ENCODE measurements at regions not wholly inside any gene's neighbourhood (a gene's known extent, or its start where the extent isn't known, plus 50 kb on each side); places are given as distances from the start of the nearest gene placed in this dataset.
"Not testable (repeated sequence)": the region's sequence is repeated elsewhere in the genome, so short reads cannot be mapped to it uniquely, and the experiment has no call there.

- no peak for DNase-seq (ENCODE audit: low spot score)
These were observed 409.5 kb downstream of the SLC6A15 start for GRCh38 chr12:84502907-84503787.

DNA sequence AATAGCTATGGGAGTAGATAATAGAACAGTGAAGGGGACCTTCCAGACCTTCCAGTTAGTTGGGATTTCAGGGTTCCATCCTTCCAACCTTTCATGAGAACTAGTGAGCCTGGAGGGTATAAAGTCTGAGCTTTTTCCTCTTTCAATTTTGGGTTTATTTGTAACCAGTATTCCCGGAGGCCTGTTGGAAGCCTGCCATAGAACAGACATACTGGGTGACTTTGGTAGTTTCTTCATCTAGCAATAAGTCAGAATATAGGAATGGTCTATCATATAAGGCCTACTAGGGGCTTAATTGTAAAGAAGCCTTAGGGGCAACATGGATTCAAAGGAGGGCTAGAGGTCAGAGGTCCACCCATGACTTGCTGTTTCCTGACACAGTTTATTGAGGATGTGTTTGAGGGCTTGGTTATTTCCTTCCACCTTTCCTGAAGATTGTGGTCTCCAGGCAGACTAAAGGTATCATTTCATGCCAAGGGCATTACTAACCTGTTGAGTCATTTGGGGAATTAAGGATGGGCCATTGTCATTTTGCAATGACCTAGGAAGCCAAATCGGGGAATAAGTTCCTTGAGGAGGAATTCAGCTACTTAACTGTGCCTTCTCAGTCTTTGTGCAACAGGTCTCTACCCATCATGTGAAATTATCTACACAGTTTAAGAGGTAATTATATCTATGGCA, 410.3 kb downstream of the SLC6A15 start:
- no peak for DNase-seq (ENCODE audit: low spot score)

DNA sequence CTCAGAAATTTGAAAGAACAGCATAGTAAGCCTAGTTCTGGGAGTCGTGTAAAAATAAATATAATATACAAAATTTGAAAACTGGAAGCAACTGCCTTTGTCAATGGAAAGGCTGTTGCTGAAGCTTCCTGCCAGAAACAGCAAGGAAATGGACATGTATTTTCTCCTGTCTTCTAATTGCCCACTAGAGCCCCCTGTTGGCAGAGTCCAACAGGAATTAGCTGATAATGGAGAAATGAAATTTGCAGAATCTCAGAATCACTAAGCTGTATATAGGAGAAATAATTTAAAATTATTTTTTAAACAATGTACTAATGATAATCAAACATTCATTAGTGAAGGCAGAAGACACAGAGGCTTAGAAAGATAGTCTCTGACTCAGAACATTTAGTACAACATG, 414.8 kb downstream of the SLC6A15 start:
- DNase-seq (ENCODE audit: low spot score) = no peak

- DNase-seq (ENCODE audit: low spot score) = no peak
These were observed 416.9 kb downstream of the SLC6A15 start for GRCh38 chr12:84495711-84496110.

- no peak for DNase-seq (ENCODE audit: low spot score)
These were observed 420.2 kb downstream of the SLC6A15 start for GRCh38 chr12:84492351-84492883.

GRCh38 chr12:84484798-84485197, 427.8 kb downstream of the SLC6A15 start:
- no peak for DNase-seq (ENCODE audit: low spot score)

DNA sequence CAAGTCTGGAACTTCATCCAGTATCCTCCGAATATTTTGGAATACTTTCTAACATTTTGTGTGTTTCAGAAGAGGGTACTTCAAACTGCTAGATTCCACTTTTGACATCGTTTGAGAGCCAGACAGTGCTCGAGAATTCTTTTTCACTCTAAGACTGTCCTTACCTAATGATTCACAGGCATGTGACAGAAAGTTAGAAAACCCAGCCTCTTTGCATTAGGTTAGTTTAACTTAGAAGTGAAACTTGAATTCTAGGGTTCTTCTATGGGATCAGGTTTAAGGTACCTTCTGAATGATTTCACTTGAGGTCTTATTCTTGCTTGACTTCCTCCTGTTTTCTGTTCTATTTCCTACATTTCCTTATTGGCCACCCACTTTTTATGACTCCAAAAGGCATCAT, 431.8 kb downstream of the SLC6A15 start:
- DNase-seq (ENCODE audit: low spot score) = no peak

- no peak for DNase-seq (ENCODE audit: low spot score)
These were observed 442.2 kb downstream of the SLC6A15 start for GRCh38 chr12:84470361-84470760.

DNA sequence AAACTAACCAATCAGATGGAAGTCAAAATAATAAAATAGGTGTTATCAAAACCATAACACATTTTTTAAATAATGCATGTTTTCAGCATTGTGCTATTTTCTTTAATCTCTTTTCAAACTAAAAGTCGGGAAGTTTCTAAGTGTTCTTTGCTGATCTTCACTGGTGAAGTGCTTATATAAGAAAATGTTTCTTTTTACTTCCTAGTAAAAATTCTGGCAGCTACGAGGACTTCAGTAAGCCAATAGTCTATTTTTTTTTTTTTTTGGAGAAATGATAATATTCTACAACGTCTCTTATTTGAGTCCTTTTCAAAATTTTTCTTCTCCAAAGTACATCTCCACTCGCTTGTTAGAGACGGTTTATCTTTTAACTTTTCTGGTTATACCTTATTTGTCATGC, 448.0 kb downstream of the SLC6A15 start:
- no peak for DNase-seq (ENCODE audit: low spot score)

DNA sequence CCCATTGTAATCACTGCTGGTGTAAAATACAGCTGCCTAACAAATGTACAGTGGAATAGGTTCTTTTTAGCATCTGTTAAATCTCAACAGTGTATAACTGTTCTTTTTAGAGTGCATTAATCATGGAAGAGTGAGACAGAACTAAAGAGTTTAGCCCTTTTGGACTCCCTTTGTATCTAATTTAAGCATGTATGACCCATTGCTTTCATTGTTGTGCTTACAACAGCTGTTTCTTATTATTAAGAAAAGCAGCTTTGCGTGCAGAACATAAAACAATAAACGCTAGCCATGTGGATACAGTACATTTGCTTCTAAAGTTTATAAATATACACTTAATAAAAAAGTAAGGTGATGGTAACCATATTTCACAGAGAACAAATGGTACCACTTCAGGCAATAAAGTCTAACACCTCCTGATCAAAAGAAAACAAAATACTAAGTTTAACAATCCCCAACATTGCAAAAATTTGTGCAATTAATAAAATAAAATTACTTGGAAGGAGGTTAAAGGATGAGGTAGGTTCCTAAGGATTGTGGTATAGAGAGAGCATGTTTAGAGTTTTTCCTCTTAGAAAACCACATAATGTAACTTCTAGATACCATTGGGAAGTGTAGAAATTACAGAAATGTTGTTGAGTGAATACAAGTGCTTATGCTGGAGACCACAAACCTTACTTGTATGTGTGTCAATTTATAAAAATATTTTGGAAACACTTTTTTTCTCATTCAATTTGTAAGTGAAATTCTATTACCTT, 448.7 kb downstream of the SLC6A15 start:
- DNase-seq (ENCODE audit: low spot score) = no peak

DNA sequence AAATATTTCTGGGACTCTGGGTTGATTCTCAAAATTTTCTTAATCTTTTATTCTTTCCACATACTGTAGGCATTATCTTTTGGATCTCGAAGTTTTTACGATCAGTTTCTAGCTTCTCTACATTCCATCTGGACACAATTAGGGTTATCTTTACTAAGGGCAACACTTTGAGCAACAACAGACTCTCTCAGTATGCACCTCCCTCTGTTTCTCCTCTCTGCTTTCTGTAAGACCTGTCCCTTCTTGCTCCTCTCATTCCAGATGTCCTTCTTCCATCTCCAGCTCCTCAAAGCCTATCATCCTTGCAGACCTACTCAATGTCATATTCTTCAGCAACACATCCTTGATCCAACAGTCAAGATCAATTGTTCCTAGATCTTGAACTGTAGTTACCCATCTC, 457.0 kb downstream of the SLC6A15 start:
- DNase-seq (ENCODE audit: low spot score) = no peak

DNA sequence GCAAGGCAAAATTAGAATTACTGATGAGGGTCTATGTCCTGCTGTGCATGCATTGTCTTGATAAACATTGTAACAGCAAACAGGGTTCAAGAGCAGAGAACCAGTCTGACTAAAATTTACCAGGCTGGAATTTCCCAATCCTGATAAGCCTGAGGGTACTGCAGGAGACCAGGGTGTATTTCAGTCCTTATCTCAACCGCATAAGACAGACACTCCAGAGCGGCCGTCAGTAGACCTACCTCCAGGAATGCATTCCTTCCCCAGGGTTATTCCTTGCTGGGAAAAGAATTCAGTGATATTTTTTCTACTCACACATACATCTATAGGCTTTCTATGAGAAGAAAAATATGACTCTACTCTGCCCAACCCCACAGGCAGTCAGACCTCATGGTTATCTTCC, 466.1 kb downstream of the SLC6A15 start:
- not testable (repeated sequence) for DNase-seq (ENCODE audit: low spot score)

DNA sequence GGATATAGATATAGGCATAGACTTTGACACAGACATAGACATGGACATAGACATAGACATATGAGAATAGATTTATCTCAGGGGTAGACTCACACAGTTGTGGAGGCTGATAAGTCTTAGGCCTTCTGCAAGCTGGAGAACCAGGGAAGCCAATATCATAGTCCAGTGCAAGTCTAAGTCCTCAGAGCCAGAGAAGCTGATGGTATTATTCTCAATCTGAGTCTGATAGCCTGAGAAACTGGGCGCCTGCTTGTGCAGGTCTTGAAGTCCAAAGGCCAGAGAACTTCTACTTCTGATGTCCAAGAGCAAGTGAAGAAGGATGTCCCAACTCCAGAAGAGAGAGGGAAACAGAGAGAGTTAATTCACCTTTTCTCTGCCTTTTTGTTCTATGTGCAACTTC, 476.5 kb downstream of the SLC6A15 start:
- no peak for DNase-seq (ENCODE audit: low spot score)

- DNase-seq (ENCODE audit: low spot score) = no peak
These were observed 476.9 kb downstream of the SLC6A15 start for GRCh38 chr12:84435682-84436081.

DNA sequence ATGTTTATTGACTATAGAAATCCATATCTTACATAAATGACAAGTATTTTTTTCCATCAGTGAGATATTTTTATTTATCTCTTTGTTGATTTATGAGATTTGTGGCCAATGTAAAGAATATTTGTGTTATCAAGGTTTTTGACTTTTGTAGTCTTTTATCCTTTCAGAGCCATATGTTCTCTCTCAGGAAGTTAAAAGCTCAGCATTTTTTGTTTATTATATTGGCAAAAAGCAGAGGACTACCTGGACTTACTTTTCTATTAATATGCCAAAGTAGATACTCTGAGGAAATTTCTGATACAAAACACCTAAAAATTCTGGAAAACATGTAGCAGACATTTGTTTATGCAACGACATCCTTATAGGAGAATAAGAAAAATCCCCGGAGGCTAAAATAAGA, 490.3 kb downstream of the SLC6A15 start:
- DNase-seq (ENCODE audit: low spot score) = no peak

DNA sequence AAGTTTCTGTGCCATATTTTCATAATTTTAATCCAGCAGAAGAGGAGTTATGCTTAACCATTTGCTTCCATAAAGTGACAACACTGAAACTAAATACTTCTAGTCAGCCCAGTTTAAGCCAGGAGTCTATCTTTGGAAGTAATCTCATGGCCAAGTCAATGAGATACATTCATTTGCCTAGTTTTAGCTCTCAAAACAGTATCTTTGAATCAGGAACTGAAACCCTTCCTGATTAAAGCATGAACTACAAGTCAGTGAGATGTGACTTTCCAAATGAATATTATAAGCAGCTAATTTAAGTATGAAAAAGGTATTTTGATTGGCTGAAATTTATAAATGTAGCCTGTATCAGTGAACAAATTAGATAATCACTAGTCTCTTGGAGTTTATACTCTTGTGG, 491.5 kb downstream of the SLC6A15 start:
- no peak for DNase-seq (ENCODE audit: low spot score)

GRCh38 chr12:84416626-84417025, 496.0 kb downstream of the SLC6A15 start:
- no peak for DNase-seq (ENCODE audit: low spot score)

DNA sequence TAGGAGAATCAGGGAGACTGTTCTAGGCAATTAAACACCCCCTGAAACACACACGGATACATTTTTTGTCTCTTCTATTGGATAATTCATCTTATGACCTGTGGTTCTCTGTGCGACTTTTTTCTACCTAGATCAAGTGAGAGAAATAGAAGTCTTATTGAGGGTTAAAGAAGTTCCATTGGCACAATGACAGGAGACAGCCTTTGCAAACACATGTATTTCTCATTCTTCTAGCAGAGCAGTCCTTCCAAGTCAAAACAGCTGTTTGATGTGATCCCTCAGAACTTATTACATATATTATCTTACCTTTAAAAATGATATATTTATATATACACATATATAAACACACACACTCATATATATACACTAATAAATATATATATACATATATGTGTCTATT, 496.7 kb downstream of the SLC6A15 start:
- no peak for DNase-seq (ENCODE audit: low spot score)

DNA sequence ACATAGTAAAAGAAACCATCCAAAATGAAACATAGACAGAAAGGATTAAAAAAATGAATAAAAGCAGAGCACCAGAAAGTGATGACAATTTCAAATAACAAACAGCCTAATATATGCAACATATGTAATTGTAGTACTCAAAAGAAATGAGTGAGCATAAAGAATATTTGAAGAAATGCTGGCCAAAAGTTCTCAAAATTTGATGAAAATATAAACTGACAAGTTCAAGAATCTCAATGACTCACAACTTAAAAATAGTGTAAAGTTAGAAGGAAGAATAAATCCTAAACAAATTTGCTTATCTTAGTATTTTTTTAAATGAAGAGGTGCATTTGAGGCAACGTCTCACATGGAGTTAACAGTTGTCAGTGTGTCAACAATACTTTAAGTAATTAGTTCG, 498.9 kb downstream of the SLC6A15 start:
- DNase-seq (ENCODE audit: low spot score) = no peak

DNA sequence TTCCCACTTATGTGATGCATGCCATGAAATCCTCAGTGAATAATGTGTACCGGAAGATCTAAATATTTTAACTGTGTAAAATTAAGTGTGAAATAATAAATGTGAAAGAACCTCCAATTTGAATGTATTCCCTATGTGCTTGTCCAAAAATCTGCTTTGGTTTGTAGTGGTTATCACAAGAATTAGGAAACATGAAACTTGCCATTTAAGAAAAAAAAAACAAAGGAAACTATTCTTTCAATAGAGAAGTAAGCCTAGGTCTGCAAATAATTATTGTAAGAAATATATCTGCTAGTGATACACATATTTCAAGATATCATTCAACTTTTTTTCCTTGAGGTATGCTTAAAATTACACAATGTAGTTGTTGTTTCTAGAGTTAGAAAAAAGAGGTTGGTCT, 500.4 kb downstream of the SLC6A15 start:
- no peak for DNase-seq (ENCODE audit: low spot score)

GRCh38 chr12:84411031-84411430, 501.6 kb downstream of the SLC6A15 start:
- no peak for DNase-seq (ENCODE audit: low spot score)

- no peak for DNase-seq (ENCODE audit: low spot score)
These were observed 503.7 kb downstream of the SLC6A15 start for GRCh38 chr12:84408936-84409335.
